Keratinocyte (primary cell): ENCODE measurements at regions not wholly inside any gene's neighbourhood (a gene's known extent, or its start where the extent isn't known, plus 50 kb on each side); places are given as distances from the start of the nearest gene placed in this dataset.

ENCODE experiments used
- DNase-seq: peaks from one replicate; pipeline ENCODE4 v3.0.0-alpha.2; 2011; ENCODE audit warnings: low read depth, missing footprints, low spot score
- FAIRE-seq: peaks from 2 replicates; lab custom pipeline; 2011; peaks lifted over from hg19 to GRCh38; lab: Jason Lieb, UNC
- H2AFZ ChIP-seq: 2 replicates; pipeline ENCODE4 v1.6.0; 2012; ENCODE audit warnings: low read length, control low read depth, inconsistent platforms; ENCODE audit not compliant: control insufficient read depth
- H3K27ac ChIP-seq: 2 replicates; pipeline ENCODE4 v1.5.1; 2011; ENCODE audit warnings: low read length; ENCODE audit not compliant: control insufficient read depth, insufficient read depth
- H3K27me3 ChIP-seq: 3 replicates; pipeline ENCODE4 v1.6.0; 2011; ENCODE audit warnings: low read length; ENCODE audit not compliant: control insufficient read depth, insufficient read depth; ENCODE audit errors: extremely low read depth
- H3K36me3 ChIP-seq, 2 experiments: 2 replicates in 1 of 2; 3 replicates in 1 of 2; pipeline ENCODE4 v1.5.1; 2011; ENCODE audit warnings: low read length in 2 of 2, mild to moderate bottlenecking in 1 of 2; ENCODE audit not compliant: control insufficient read depth in 2 of 2, insufficient read depth in 2 of 2; ENCODE audit errors: extremely low read depth in 1 of 2
- H3K4me1 ChIP-seq: 3 replicates; pipeline ENCODE4 v1.5.1; 2011; ENCODE audit warnings: low read length; ENCODE audit not compliant: control insufficient read depth, insufficient read depth; ENCODE audit errors: extremely low read depth
- H3K4me2 ChIP-seq: 3 replicates; pipeline ENCODE4 v1.6.0; 2011; ENCODE audit warnings: low read depth, low read length; ENCODE audit not compliant: control insufficient read depth, insufficient read depth; ENCODE audit errors: extremely low read depth
- H3K4me3 ChIP-seq, 3 experiments: fragments of 200-600 bp in 1 of 3; sonication (generic) in 1 of 3; 2 replicates in 2 of 3; 3 replicates in 1 of 3; pipeline ENCODE4 v1.5.1; 2011 to 2016; ENCODE audit warnings: low read length in 3 of 3, mild to moderate bottlenecking in 3 of 3, control low read depth in 2 of 3, inconsistent platforms in 1 of 3, low read depth in 1 of 3, mixed read lengths in 1 of 3, mixed run types in 1 of 3, moderate library complexity in 1 of 3; ENCODE audit not compliant: control insufficient read depth in 2 of 3, insufficient read depth in 2 of 3; ENCODE audit errors: extremely low read depth in 1 of 3
- H3K79me2 ChIP-seq: 2 replicates; pipeline ENCODE4 v1.6.0; 2012; ENCODE audit warnings: low read length; ENCODE audit not compliant: control insufficient read depth, insufficient read depth
- H3K9ac ChIP-seq: 3 replicates; pipeline ENCODE4 v1.6.0; 2011; ENCODE audit warnings: low read length; ENCODE audit not compliant: control insufficient read depth, insufficient read depth; ENCODE audit errors: extremely low read depth
- H3K9me1 ChIP-seq: 3 replicates; pipeline ENCODE4 v1.6.0; 2011; ENCODE audit warnings: low read length; ENCODE audit not compliant: control insufficient read depth, insufficient read depth; ENCODE audit errors: extremely low read depth
- H3K9me3 ChIP-seq: 2 replicates; pipeline ENCODE4 v1.5.1; 2012; ENCODE audit warnings: low read depth, low read length; ENCODE audit not compliant: control insufficient read depth
- H4K20me1 ChIP-seq: 3 replicates; pipeline ENCODE4 v1.6.0; 2011; ENCODE audit warnings: low read length; ENCODE audit not compliant: control insufficient read depth, insufficient read depth; ENCODE audit errors: extremely low read depth
- CTCF ChIP-seq, 3 experiments: IDR thresholded peaks in 1 of 3; conservative IDR thresholded peaks in 1 of 3; optimal IDR thresholded peaks in 1 of 3; 2 replicates in 2 of 3; 3 replicates in 1 of 3; pipeline versions ENCODE3 to v1.5.1; 2011; ENCODE audit warnings: low read length in 3 of 3, mild to moderate bottlenecking in 3 of 3, moderate library complexity in 2 of 3, control low read depth in 1 of 3, inconsistent platforms in 1 of 3; ENCODE audit not compliant: insufficient read depth in 2 of 3; ENCODE audit errors: extremely low read depth in 1 of 3
- EZH2 ChIP-seq: IDR thresholded peaks from one replicate; pipeline ENCODE4 v1.6.1; 2012; ENCODE audit warnings: inconsistent platforms, mild to moderate bottlenecking, low read length, moderate library complexity
- dilution Hi-C: fragments of 300-500 bp; cut with MboI; formaldehyde crosslinking; loops from one replicate; pipeline ENCODE4 v1.7.0; 2020; ENCODE audit warnings: low sequenced_read_pairs; ENCODE audit not compliant: extremely low pct_ligation_motif_present

GRCh38 chr9:22354699-22355384 lies 91.8 kb upstream of the DMRTA1 start:
- no peak for TF ChIP-seq EZH2
- Histone ChIP-seq H3K27me3 (no peaks in the 10 kb centered on the region), H3K36me3 (no peaks in the 10 kb centered on the region), H3K4me3 (no peak overlapping the region), H3K9me1 (no peaks in the 10 kb centered on the region), H2AFZ (no peak overlapping the region), H3K9ac (no peak overlapping the region), H3K27ac (no peak overlapping the region), H3K79me2 (no peaks in the 10 kb centered on the region), H3K4me1 (no peaks in the 10 kb centered on the region), H4K20me1 (no peaks in the 10 kb centered on the region), H3K9me3 (peaks cover 4% of the 10 kb centered on the region), H3K4me2 (no peak overlapping the region)
- FAIRE-seq (no peak), DNase-seq (no peak)
- dilution Hi-C loops, result no loop called here

- H3K36me3 ChIP-seq, result no peaks in the 10 kb centered on the region
- H3K9me1 ChIP-seq, result no peaks in the 10 kb centered on the region
- H3K9ac ChIP-seq, result no peak overlapping the region
- no peaks in the 10 kb centered on the region for H3K79me2 ChIP-seq
- H3K4me1 ChIP-seq, result no peaks in the 10 kb centered on the region
- H3K4me2 ChIP-seq, result no peak overlapping the region
- H4K20me1 ChIP-seq, result no peaks in the 10 kb centered on the region
- TF ChIP-seq CTCF (optimal IDR thresholded peaks at IDR 0.05 in 1 of 3, IDR thresholded peaks at IDR 0.05 in 1 of 3, conservative IDR thresholded peaks at IDR 0.05 in 1 of 3; ENCODE audit: extremely low read depth in 1 of 3, insufficient read depth in 2 of 3, low read length in 3 of 3), result no peak
- no peak for TF ChIP-seq EZH2
- dilution Hi-C loops, result no loop called here
- peaks cover 4% of the 10 kb centered on the region for H3K9me3 ChIP-seq
- H2AFZ ChIP-seq, result no peak overlapping the region
- no peaks in the 10 kb centered on the region for H3K27me3 ChIP-seq
- no peak for DNase-seq
- no peak for FAIRE-seq
- H3K27ac ChIP-seq, result no peak overlapping the region
- no peak overlapping the region for H3K4me3 ChIP-seq
Measured at GRCh38 chr9:22356985-22357384, 89.6 kb upstream of the DMRTA1 start.

- Histone ChIP-seq H3K79me2 (no peaks in the 10 kb centered on the region), H3K27ac (no peak overlapping the region), H3K9me3 (no peaks in the 10 kb centered on the region), H3K4me2 (no peak overlapping the region), H3K9me1 (no peaks in the 10 kb centered on the region), H3K4me1 (no peaks in the 10 kb centered on the region), H3K36me3 (no peaks in the 10 kb centered on the region), H2AFZ (no peak overlapping the region), H3K9ac (no peak overlapping the region), H3K4me3 (no peak overlapping the region), H3K27me3 (no peaks in the 10 kb centered on the region), H4K20me1 (no peaks in the 10 kb centered on the region)
- FAIRE-seq (no peak), DNase-seq (no peak)
- dilution Hi-C loops, result no loop called here
- no peak for TF ChIP-seq EZH2
- no peak for TF ChIP-seq CTCF (optimal IDR thresholded peaks at IDR 0.05 in 1 of 3, IDR thresholded peaks at IDR 0.05 in 1 of 3, conservative IDR thresholded peaks at IDR 0.05 in 1 of 3; ENCODE audit: extremely low read depth in 1 of 3, insufficient read depth in 2 of 3, low read length in 3 of 3)
Measured at GRCh38 chr9:22363421-22363887, 83.2 kb upstream of the DMRTA1 start.
